ENCODE measurements at regions not wholly inside any gene's neighbourhood (a gene's known extent, or its start where the extent isn't known, plus 50 kb on each side); places are given as distances from the start of the nearest gene placed in this dataset.

DNA sequence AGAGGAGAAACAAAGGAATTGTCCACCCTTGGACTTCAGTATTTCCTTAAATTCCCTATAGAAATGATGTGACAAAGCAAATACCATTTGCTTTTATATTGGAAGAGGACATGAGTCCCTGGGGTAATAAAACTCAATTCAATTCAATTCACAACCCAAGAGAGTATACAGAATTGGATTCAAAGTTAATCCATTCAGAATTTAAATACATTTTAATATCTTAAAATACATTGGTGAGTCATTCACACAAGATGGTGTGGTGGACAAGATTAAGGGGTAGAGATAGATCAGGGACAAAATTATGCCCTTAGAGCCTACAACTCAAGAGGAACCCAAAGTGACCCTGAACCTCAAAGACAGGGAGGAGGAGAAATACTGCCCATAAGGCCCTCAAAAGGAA, 495.0 kb upstream of the TMPO start:
- no peaks in the 10 kb centered on the region for H3K27me3 Mint-ChIP-seq (ENCODE audit: low read depth in 2 of 2)
- H3K4me3 Mint-ChIP-seq = no peak overlapping the region
- TF ChIP-seq, protein P1, sequence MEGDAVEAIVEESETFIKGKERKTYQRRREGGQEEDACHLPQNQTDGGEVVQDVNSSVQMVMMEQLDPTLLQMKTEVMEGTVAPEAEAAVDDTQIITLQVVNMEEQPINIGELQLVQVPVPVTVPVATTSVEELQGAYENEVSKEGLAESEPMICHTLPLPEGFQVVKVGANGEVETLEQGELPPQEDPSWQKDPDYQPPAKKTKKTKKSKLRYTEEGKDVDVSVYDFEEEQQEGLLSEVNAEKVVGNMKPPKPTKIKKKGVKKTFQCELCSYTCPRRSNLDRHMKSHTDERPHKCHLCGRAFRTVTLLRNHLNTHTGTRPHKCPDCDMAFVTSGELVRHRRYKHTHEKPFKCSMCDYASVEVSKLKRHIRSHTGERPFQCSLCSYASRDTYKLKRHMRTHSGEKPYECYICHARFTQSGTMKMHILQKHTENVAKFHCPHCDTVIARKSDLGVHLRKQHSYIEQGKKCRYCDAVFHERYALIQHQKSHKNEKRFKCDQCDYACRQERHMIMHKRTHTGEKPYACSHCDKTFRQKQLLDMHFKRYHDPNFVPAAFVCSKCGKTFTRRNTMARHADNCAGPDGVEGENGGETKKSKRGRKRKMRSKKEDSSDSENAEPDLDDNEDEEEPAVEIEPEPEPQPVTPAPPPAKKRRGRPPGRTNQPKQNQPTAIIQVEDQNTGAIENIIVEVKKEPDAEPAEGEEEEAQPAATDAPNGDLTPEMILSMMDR (IDR thresholded peaks at IDR 0.05) = no peak
- no peak overlapping the region for H3K4me3 ChIP-seq (ENCODE audit: low read length)
- H3K27ac ChIP-seq (ENCODE audit: low read length) = no peak overlapping the region
- intact Hi-C loops (cut with micrococcal nuclease) = no loop called here
- H3K9me3 Mint-ChIP-seq = peaks cover 6 to 10% of the 10 kb centered on the region in 2 donors
- no peak overlapping the region for H3K27ac Mint-ChIP-seq
- no peaks in the 10 kb centered on the region for H3K4me1 Mint-ChIP-seq
- H3K36me3 Mint-ChIP-seq = no peaks in the 10 kb centered on the region
- H3K36me3 ChIP-seq (ENCODE audit: control insufficient read depth, insufficient read depth, low read length) = no peaks in the 10 kb centered on the region
- no peaks in the 10 kb centered on the region for H3K4me1 ChIP-seq (ENCODE audit: control insufficient read depth, insufficient read depth, low read length)
- no peaks in the 10 kb centered on the region for H3K27me3 ChIP-seq (ENCODE audit: control insufficient read depth, insufficient read depth, low read length)
- no peaks in the 10 kb centered on the region for H3K9me3 ChIP-seq (ENCODE audit: control insufficient read depth, insufficient read depth, low read length)
- no peak for ATAC-seq
- DNase-seq = no peak

- H3K4me1 Mint-ChIP-seq = no peaks in the 10 kb centered on the region
These were observed 492.4 kb upstream of the TMPO start for GRCh38 chr12:98022961-98023360.

DNA sequence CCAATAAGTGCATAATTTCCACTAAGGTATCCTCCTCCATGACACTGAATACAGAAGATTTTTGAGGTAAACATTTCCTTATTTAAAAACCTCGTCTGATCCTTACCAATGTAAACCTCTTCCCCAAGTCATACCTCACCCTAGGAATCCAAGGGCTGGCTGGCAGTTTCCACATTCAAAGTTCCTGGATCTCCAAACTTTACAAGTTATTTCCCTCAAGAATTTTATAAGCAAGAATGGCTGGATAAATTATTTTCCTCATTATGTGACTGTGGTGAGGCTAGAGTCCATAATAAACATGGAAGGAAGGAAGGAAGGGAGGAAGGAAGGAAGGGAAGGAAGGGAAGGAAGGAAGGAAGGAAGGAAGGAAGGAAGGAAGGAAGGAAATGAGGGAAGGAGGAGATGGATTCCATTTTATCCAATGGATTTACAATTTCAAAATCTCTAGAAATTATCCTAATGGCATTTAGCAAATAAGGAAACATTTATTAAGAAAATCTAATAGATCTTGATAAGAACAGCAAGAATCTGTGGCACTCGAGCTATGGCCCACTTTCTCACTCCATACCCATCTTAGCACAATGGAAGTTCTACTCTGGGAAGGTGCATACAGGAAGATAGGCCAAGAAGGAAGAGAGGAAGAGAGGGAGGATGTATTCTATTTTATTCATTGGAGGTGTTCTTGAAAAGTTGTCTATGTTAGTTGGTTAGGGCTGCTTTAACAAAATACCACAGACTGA, 477.8 kb upstream of the TMPO start:
- H3K36me3 Mint-ChIP-seq = no peaks in the 10 kb centered on the region
- H3K4me1 Mint-ChIP-seq = no peaks in the 10 kb centered on the region
- DNase-seq (no peak), ATAC-seq (no peak)
- Histone ChIP-seq H3K36me3 (ENCODE audit: control insufficient read depth, insufficient read depth, low read length) (no peaks in the 10 kb centered on the region), H3K27me3 (ENCODE audit: control insufficient read depth, insufficient read depth, low read length) (no peaks in the 10 kb centered on the region), H3K4me1 (ENCODE audit: control insufficient read depth, insufficient read depth, low read length) (no peaks in the 10 kb centered on the region), H3K27ac (ENCODE audit: low read length) (no peak overlapping the region), H3K9me3 (ENCODE audit: control insufficient read depth, insufficient read depth, low read length) (no peaks in the 10 kb centered on the region), H3K4me3 (ENCODE audit: low read length) (no peak overlapping the region)
- H3K9me3 Mint-ChIP-seq = peaks cover 10 to 11% of the 10 kb centered on the region in 2 donors
- no peak overlapping the region for H3K4me3 Mint-ChIP-seq
- WGBS (ENCODE audit: insufficient coverage) = 74% methylated on average over 1 of the region's 2 CpGs
- TF ChIP-seq, protein P1 (IDR thresholded peaks at IDR 0.05) = no peak
- H3K27ac Mint-ChIP-seq = no peak overlapping the region
- intact Hi-C loops (cut with micrococcal nuclease) = no loop called here
- H3K27me3 Mint-ChIP-seq (ENCODE audit: low read depth in 2 of 2) = no peaks in the 10 kb centered on the region

More at GRCh38 chr12:98022961-98023360, 492.4 kb upstream of the TMPO start:
- Mint-ChIP-seq H3K4me3 (no peak overlapping the region), H3K9me3 (peaks cover 5 to 8% of the 10 kb centered on the region in 2 donors), H3K27me3 (ENCODE audit: low read depth in 2 of 2) (no peaks in the 10 kb centered on the region), H3K27ac (no peak overlapping the region), H3K36me3 (no peaks in the 10 kb centered on the region)
- Histone ChIP-seq H3K36me3 (ENCODE audit: control insufficient read depth, insufficient read depth, low read length) (no peaks in the 10 kb centered on the region), H3K27ac (ENCODE audit: low read length) (no peak overlapping the region), H3K4me3 (ENCODE audit: low read length) (no peak overlapping the region), H3K4me1 (ENCODE audit: control insufficient read depth, insufficient read depth, low read length) (no peaks in the 10 kb centered on the region), H3K27me3 (ENCODE audit: control insufficient read depth, insufficient read depth, low read length) (no peaks in the 10 kb centered on the region), H3K9me3 (ENCODE audit: control insufficient read depth, insufficient read depth, low read length) (no peaks in the 10 kb centered on the region)
- TF ChIP-seq, protein P1 (IDR thresholded peaks at IDR 0.05) = no peak
- intact Hi-C loops (cut with micrococcal nuclease) = no loop called here
- no peak for ATAC-seq
- DNase-seq = no peak

DNA sequence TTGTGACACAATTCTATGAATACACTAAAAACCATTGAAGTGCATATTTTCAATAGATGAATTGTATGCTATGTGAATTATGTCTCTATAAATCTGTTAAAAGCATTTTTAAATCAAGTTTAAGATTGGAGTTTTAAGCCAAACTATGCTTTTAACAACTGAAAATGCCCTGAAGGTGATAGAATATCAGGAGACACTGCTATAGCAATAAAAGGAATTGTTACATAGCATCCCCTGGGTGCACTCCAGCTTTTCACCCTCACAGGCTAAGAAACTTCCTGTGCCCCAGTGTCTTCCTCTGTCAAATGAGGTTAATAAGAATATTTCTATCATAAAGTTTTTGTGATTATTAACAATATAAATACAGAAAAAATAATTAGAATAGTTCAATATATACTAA, 472.7 kb upstream of the TMPO start:
- intact Hi-C loops (cut with micrococcal nuclease) = no loop called here
- Mint-ChIP-seq H3K36me3 (no peaks in the 10 kb centered on the region), H3K4me1 (no peaks in the 10 kb centered on the region), H3K27ac (no peak overlapping the region), H3K9me3 (peaks cover 3 to 7% of the 10 kb centered on the region in 2 donors), H3K27me3 (ENCODE audit: low read depth in 2 of 2) (no peaks in the 10 kb centered on the region), H3K4me3 (no peak overlapping the region)
- no peak for ATAC-seq
- DNase-seq = no peak
- Histone ChIP-seq H3K4me3 (ENCODE audit: low read length) (no peak overlapping the region), H3K4me1 (ENCODE audit: control insufficient read depth, insufficient read depth, low read length) (no peaks in the 10 kb centered on the region), H3K9me3 (ENCODE audit: control insufficient read depth, insufficient read depth, low read length) (no peaks in the 10 kb centered on the region), H3K36me3 (ENCODE audit: control insufficient read depth, insufficient read depth, low read length) (no peaks in the 10 kb centered on the region), H3K27ac (ENCODE audit: low read length) (no peak overlapping the region), H3K27me3 (ENCODE audit: control insufficient read depth, insufficient read depth, low read length) (no peaks in the 10 kb centered on the region)
- TF ChIP-seq, protein P1 (IDR thresholded peaks at IDR 0.05) = no peak
